Adipocyte (in vitro differentiated cells): ENCODE measurements at regions not wholly inside any gene's neighbourhood (a gene's known extent, or its start where the extent isn't known, plus 50 kb on each side); places are given as distances from the start of the nearest gene placed in this dataset.

Source experiments
- DNase-seq: peaks from one replicate; pipeline ENCODE4 v3.0.0-alpha.2; 2015; ENCODE audit warnings: low read depth
- H3K27me3 ChIP-seq: replicated peaks from 2 replicates; pipeline ENCODE4 v1.7.0; 2013; ENCODE audit warnings: mild to moderate bottlenecking, low read length, moderate library complexity; ENCODE audit not compliant: control insufficient read depth, insufficient read depth
- H3K36me3 ChIP-seq: 2 replicates; pipeline ENCODE4 v1.7.0; 2013; ENCODE audit warnings: low read length, mild to moderate bottlenecking, moderate library complexity; ENCODE audit not compliant: control insufficient read depth, insufficient read depth, severe bottlenecking
- H3K4me1 ChIP-seq: 2 replicates; pipeline ENCODE4 v1.7.0; 2013; ENCODE audit warnings: mild to moderate bottlenecking, low read length, moderate library complexity; ENCODE audit not compliant: control insufficient read depth, insufficient read depth
- H3K4me3 ChIP-seq: 2 replicates; pipeline ENCODE4 v1.7.0; 2013; ENCODE audit warnings: mild to moderate bottlenecking, low read length, moderate library complexity
- H3K9ac ChIP-seq: 2 replicates; pipeline ENCODE4 v1.7.0; 2013; ENCODE audit warnings: mild to moderate bottlenecking, low read length, moderate library complexity
- H3K9me3 ChIP-seq: 2 replicates; pipeline ENCODE4 v1.7.0; 2013; ENCODE audit warnings: mild to moderate bottlenecking, low read length, moderate library complexity; ENCODE audit not compliant: control insufficient read depth

DNA sequence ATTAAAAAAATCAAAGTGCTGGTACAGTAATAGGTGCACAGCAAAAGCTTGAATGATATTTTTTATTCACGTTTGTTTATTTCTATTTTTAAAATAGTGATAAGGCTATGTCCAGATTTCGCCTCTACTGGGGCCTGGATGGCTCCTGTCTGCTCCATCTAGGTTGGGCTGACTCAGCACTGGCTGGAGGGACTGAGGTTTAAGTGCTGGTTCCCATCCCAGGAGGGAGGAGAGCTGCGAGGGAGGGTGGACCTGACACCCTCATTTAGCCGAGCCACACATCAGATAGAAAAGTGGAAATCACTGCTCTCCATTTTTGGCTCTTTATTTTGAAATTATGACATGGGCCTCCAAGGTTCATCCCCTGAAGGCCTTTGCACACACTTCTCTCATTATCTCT is 95.4 kb upstream of the AGBL1 start:
- DNase-seq = no peak
- H3K27me3 ChIP-seq = no peaks in the 10 kb centered on the region
- no peaks in the 10 kb centered on the region for H3K4me1 ChIP-seq
- no peaks in the 10 kb centered on the region for H3K36me3 ChIP-seq
- no peak overlapping the region for H3K9ac ChIP-seq
- H3K4me3 ChIP-seq = no peak overlapping the region
- H3K9me3 ChIP-seq = peaks cover 6% of the 10 kb centered on the region

DNA sequence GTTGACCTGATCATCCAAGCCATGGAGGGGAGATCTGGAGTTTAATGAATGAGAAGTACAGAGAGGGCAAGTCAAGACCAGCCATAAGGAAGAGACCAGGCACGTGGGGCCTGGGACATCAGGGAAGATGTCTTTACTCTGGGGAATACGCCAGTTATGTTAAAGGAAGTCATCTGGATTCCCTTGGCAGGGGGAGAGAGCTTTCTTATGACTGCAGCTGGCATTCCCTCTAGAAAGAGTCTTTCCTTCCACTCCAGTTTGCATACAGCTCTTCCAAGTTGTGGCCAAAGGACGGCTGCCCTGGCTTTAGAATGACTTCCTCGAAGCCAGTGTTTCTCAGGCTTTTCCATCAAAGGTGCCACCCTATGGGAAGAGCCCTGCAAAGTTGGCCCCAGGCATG is 93.6 kb upstream of the AGBL1 start:
- peaks cover 11% of the 10 kb centered on the region for H3K9me3 ChIP-seq

DNA sequence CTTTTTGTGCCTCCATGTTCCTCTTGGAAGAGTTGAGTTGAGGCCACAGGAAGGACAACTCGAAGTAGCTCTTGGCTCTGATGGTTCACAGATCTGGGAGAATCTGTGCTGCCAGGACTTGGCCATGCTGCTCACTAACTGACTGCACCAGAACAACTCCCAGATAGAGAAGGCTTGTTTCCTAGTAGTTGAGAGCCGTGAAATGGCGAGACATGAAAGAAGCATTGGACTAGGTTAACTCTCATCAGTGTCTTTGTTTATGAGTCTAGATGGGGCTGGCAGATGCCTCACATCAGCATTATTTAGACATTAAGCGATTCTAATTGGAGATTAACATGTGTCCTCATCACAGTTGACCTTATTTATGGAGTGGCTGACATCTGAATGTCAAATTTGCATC is 92.9 kb upstream of the AGBL1 start:
- H3K9ac ChIP-seq = no peak overlapping the region
- H3K4me1 ChIP-seq = no peaks in the 10 kb centered on the region
- no peak for DNase-seq
- no peaks in the 10 kb centered on the region for H3K27me3 ChIP-seq
- peaks cover 11% of the 10 kb centered on the region for H3K9me3 ChIP-seq
- H3K36me3 ChIP-seq = no peaks in the 10 kb centered on the region
- no peak overlapping the region for H3K4me3 ChIP-seq

More for the DNA sequence above, 93.6 kb upstream of the AGBL1 start:
- Histone ChIP-seq H3K9ac (no peak overlapping the region), H3K4me3 (no peak overlapping the region), H3K27me3 (no peaks in the 10 kb centered on the region), H3K4me1 (no peaks in the 10 kb centered on the region), H3K36me3 (no peaks in the 10 kb centered on the region)
- no peak for DNase-seq

DNA sequence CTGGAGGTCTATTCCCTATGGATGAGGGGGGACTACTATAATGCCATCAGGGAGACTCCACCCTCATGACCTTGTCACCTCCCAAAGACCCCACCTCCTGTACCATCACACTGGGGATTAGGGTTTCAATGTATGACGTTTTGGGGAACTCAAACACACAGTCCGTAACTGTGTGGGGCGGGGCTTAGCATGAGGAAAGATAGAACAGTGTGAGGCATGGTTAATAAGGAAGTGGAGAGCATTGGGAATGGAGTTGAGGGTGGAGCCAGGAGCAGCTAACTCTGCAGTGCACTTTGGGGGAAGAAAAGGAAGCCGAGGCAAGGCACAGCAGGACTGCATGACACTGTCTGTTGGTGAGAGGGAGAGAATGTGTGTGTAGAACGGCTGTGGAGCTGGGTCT is 90.9 kb upstream of the AGBL1 start:
- peaks cover 5% of the 10 kb centered on the region for H3K9me3 ChIP-seq
- no peak overlapping the region for H3K4me3 ChIP-seq
- H3K36me3 ChIP-seq = no peaks in the 10 kb centered on the region
- H3K9ac ChIP-seq = no peak overlapping the region
- DNase-seq = no peak
- no peaks in the 10 kb centered on the region for H3K4me1 ChIP-seq
- H3K27me3 ChIP-seq = no peaks in the 10 kb centered on the region

DNA sequence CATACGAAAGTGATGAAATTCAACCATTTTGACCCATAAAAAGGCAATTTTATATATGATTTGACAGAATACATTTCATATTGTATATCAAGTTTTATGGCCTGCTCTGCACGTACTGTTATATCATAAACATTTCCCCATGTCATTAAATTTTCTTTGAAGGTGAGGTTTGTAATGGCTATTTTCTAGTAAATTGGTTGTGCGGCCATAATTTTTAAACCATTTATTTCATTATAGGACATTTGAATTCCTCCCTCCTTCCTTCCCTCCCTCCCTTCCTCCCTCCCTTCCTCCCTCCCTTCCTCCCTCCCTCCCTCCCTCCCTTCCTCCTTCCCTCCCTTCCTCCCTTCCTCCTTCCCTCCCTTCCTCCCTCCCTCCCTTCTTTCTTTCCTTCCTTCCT is 87.4 kb upstream of the AGBL1 start:
- H3K27me3 ChIP-seq = no peaks in the 10 kb centered on the region
- DNase-seq = no peak
- H3K4me1 ChIP-seq = no peaks in the 10 kb centered on the region
- H3K36me3 ChIP-seq = no peaks in the 10 kb centered on the region
- no peak overlapping the region for H3K4me3 ChIP-seq
- H3K9me3 ChIP-seq = peaks cover 10% of the 10 kb centered on the region
- no peak overlapping the region for H3K9ac ChIP-seq

DNA sequence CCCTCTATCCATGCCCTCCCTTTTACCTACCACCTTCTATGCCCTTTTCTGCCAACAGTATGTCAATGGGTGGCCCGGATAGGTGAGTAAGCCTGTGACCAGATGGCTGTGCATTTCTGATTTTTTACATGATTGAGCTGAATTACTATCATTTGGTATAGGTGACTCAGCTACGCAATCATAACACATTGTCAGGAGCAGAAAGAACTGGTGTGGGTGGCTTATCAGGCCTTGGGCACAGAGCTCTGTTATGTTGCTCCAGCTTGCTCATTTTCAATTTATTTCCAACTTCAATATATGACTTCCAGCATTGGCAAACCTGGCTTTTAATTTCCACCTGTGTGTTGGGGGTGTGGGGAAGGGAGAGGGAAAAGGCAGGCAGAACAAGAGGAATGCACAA is 86.6 kb upstream of the AGBL1 start:
- Histone ChIP-seq H3K4me3 (no peak overlapping the region), H3K36me3 (no peaks in the 10 kb centered on the region), H3K27me3 (no peaks in the 10 kb centered on the region), H3K9ac (no peak overlapping the region), H3K9me3 (peaks cover 10% of the 10 kb centered on the region), H3K4me1 (no peaks in the 10 kb centered on the region)
- no peak for DNase-seq

DNA sequence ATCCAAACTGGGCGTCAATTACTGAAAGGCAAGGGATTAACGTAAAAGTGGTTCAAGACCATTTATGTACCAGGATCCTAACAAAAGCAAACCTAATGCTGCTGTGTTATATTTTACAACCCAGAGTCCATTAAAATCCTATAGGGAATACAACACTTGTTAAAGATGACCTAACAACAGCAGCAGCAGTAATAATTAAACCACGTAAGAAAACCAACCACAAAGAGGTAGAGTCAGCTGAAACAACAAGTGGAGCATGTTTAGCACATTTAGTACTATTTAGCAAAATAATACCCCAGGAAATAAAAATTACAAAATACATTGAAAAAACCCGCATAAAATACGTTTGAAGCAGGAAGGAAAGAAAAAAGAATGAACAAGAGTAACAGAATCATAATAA is 82.1 kb upstream of the AGBL1 start:
- H3K36me3 ChIP-seq = no peaks in the 10 kb centered on the region
- no peak overlapping the region for H3K4me3 ChIP-seq
- peaks cover 3% of the 10 kb centered on the region for H3K27me3 ChIP-seq
- H3K4me1 ChIP-seq = no peaks in the 10 kb centered on the region
- no peak for DNase-seq
- H3K9ac ChIP-seq = no peak overlapping the region
- H3K9me3 ChIP-seq = peaks cover 5% of the 10 kb centered on the region

DNA sequence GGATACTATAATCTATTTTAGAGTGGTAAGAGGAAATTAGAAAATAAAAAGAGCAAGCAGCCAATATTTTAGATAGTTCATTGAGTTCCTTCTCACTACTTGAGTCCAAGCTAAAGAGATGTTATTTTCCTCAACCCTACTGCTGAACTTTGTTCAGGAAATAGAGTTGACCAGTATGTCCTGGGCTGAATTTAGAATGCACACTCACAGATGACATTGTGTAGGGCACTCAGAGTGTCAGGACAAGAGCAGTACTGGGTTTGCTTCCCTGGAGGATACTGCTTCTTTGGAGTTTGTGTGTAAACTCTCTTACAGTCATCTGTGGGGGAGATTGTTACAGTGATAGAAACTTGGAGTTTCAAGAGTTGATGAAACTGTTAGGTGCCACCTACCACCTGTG is 80.0 kb upstream of the AGBL1 start:
- Histone ChIP-seq H3K36me3 (no peaks in the 10 kb centered on the region), H3K9me3 (peaks cover 3% of the 10 kb centered on the region), H3K4me1 (no peaks in the 10 kb centered on the region), H3K27me3 (peaks cover 3% of the 10 kb centered on the region), H3K4me3 (no peak overlapping the region), H3K9ac (no peak overlapping the region)
- DNase-seq = no peak

DNA sequence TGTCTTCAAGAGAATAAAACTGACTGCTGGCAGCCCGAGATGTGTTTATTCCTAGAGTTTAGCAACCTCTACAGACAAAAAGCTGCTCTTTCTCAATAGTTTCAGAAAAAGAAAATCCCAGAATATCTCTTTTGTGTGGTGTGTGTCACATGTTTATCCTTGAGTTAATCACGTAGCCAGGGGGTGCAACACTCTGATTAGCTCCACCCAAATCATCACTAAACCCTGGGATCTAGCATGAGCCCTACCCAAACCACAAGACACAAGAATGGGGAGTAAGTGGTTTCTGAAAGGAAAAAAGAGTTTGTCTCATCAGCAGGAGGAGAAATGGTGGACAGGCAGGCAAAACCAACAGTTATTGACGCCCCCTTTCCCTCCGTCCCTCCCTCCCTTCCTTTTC is 78.5 kb upstream of the AGBL1 start:
- peaks cover 3% of the 10 kb centered on the region for H3K27me3 ChIP-seq
- no peak for DNase-seq
- no peaks in the 10 kb centered on the region for H3K36me3 ChIP-seq
- H3K4me3 ChIP-seq = no peak overlapping the region
- no peaks in the 10 kb centered on the region for H3K4me1 ChIP-seq
- H3K9me3 ChIP-seq = no peaks in the 10 kb centered on the region
- no peak overlapping the region for H3K9ac ChIP-seq

DNA sequence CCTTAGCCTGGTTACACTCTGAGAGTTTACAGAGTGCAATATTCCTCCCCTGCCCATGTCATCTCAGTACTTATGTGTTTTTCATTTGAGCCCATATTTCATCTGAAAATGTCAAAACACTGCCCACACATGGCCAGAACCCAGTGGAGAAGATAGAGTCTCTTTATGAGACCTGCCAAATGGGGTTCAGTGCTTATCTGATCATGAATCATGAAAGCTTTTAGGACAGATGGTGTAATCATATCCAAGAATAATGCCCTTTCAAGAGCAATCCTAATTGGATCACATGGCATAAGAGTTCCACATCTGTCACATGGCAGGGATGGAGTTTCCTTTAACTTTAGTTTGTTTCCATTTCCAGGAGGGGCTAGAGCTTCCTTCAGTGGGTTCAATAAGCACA is 77.2 kb upstream of the AGBL1 start:
- Histone ChIP-seq H3K9ac (no peak overlapping the region), H3K4me1 (no peaks in the 10 kb centered on the region), H3K36me3 (no peaks in the 10 kb centered on the region), H3K9me3 (no peaks in the 10 kb centered on the region), H3K27me3 (peaks cover 3% of the 10 kb centered on the region), H3K4me3 (no peak overlapping the region)
- no peak for DNase-seq

DNA sequence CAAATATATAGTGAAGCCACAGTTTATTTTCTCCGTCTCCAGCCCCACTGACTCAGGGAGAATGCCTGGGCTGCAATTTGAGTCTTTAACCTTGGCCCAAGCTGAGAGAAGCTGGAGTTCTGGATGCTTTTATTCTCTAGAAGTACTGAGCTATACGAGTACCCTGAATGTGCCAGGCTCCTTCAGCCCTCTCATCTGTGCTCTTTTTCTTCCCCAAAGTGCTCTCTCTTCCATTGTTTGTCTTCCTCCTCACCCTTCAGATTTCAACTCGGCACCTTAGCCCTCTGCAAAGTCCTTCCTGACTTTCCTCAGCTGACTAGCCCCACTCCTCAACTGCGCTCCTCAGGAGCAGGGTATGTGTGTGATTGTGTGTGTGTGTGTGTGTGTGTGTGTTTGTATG is 75.6 kb upstream of the AGBL1 start:
- no peak overlapping the region for H3K9ac ChIP-seq
- no peak for DNase-seq
- H3K36me3 ChIP-seq = no peaks in the 10 kb centered on the region
- no peaks in the 10 kb centered on the region for H3K4me1 ChIP-seq
- H3K4me3 ChIP-seq = no peak overlapping the region
- H3K9me3 ChIP-seq = no peaks in the 10 kb centered on the region
- H3K27me3 ChIP-seq = peaks cover 3% of the 10 kb centered on the region

DNA sequence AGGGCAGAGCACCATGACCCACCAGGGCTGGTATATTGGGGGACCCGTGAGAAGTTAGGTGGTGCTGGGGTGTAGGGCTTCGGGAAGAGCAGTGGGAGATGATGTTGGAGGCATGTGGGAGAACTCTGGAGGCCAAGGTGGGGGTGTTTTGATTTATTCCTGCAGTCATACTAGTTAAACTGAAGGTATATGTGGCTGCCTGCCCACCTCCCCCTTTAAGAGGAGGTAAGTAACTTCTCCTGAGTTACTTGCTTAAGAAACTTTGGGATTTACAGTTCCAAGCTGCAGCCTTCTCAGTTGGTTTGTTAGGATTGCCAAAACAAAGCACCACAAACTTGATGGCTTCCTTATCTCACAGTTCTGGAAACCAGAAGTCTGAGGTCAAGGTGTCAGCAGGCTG is 73.1 kb upstream of the AGBL1 start:
- H3K27me3 ChIP-seq = no peaks in the 10 kb centered on the region
- no peaks in the 10 kb centered on the region for H3K36me3 ChIP-seq
- DNase-seq = no peak
- no peak overlapping the region for H3K4me3 ChIP-seq
- H3K9ac ChIP-seq = no peak overlapping the region
- no peaks in the 10 kb centered on the region for H3K9me3 ChIP-seq
- H3K4me1 ChIP-seq = no peaks in the 10 kb centered on the region
